PFSK-1 (cell line): ENCODE measurements at regions not wholly inside any gene's neighbourhood (a gene's known extent, or its start where the extent isn't known, plus 50 kb on each side); places are given as distances from the start of the nearest gene placed in this dataset.

Source experiments
- FOXP2 ChIP-seq: optimal IDR thresholded peaks from 2 replicates; pipeline ENCODE3; 2011; ENCODE audit warnings: borderline replicate concordance, control low read depth, inconsistent platforms; ENCODE audit not compliant: insufficient read depth; ENCODE audit errors: extremely low read length, extremely low read depth
- POLR2AphosphoS5 ChIP-seq: IDR thresholded peaks from 2 replicates; pipeline ENCODE4 v1.6.1; 2012; ENCODE audit warnings: low read depth, mild to moderate bottlenecking, control low read depth, low read length, moderate library complexity
- REST ChIP-seq, 2 experiments: IDR thresholded peaks; 2 replicates each; pipeline versions ENCODE4 v1.6.1 to v1.8.0; 2011 to 2012; ENCODE audit warnings: low read depth in 2 of 2, low read length in 2 of 2, control low read depth in 1 of 2, inconsistent platforms in 1 of 2, mild to moderate bottlenecking in 1 of 2, moderate library complexity in 1 of 2; ENCODE audit not compliant: insufficient read depth in 1 of 2
- SIN3A ChIP-seq: IDR thresholded peaks from 2 replicates; pipeline ENCODE4 v1.6.1; 2012; ENCODE audit warnings: mild to moderate bottlenecking, low read length, moderate library complexity, borderline replicate concordance; ENCODE audit not compliant: insufficient read depth
- TAF1 ChIP-seq: IDR thresholded peaks from 2 replicates; pipeline ENCODE4 v1.6.1; 2012; ENCODE audit warnings: low read length, control low read depth, borderline replicate concordance; ENCODE audit not compliant: insufficient read depth

DNA sequence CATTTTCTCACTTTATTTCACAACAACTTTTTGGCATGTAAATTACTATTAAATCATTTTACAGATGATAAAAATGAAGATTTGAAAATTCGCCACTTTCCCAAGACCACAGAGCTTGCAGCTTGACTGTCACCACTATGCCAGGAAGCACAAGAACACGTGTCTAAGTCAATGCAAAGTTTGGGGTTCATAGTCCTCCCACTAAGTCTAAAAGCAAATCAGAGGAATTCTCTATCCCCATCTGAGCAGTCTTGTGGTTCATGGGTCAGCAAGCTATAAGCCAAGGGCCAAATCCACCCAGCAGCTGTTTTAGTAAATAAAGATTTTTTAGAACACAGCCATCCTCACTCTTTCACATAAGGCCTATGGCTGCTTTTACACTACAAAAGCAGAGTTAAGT lies 833.3 kb upstream of the INTU start:
- no peak for TF ChIP-seq REST (IDR thresholded peaks at IDR 0.05; ENCODE audit: insufficient read depth in 1 of 2, low read depth in 2 of 2, low read length in 2 of 2)
- TF ChIP-seq SIN3A: no peak
- no peak for TF ChIP-seq FOXP2
- TF ChIP-seq TAF1: no peak
- TF ChIP-seq POLR2AphosphoS5: no peak

GRCh38 chr4:126799971-126800574 lies 832.7 kb upstream of the INTU start:
- TF ChIP-seq POLR2AphosphoS5 (no peak), FOXP2 (no peak), REST (IDR thresholded peaks at IDR 0.05; ENCODE audit: insufficient read depth in 1 of 2, low read depth in 2 of 2, low read length in 2 of 2) (no peak), TAF1 (no peak), SIN3A (no peak)

GRCh38 chr4:126800575-126801141 lies 832.1 kb upstream of the INTU start:
- TF ChIP-seq FOXP2 (no peak), TAF1 (no peak), REST (IDR thresholded peaks at IDR 0.05; ENCODE audit: insufficient read depth in 1 of 2, low read depth in 2 of 2, low read length in 2 of 2) (no peak), POLR2AphosphoS5 (no peak), SIN3A (no peak)

GRCh38 chr4:126807132-126807531 lies 825.6 kb upstream of the INTU start:
- TF ChIP-seq TAF1 (no peak), POLR2AphosphoS5 (no peak), REST (IDR thresholded peaks at IDR 0.05; ENCODE audit: insufficient read depth in 1 of 2, low read depth in 2 of 2, low read length in 2 of 2) (no peak), FOXP2 (no peak), SIN3A (no peak)

- TF ChIP-seq REST (IDR thresholded peaks at IDR 0.05; ENCODE audit: insufficient read depth in 1 of 2, low read depth in 2 of 2, low read length in 2 of 2): no peak
- TF ChIP-seq SIN3A: no peak
- no peak for TF ChIP-seq FOXP2
- no peak for TF ChIP-seq POLR2AphosphoS5
- TF ChIP-seq TAF1: no peak
Measured at GRCh38 chr4:126812076-126812475, 820.7 kb upstream of the INTU start.
